ENCODE measurements at regions not wholly inside any gene's neighbourhood (a gene's known extent, or its start where the extent isn't known, plus 50 kb on each side); places are given as distances from the start of the nearest gene placed in this dataset.

Small RNA genes in the stretch of these regions (small RNA-seq; reads per million reads assigned to genes)
- gene RN7SKP42: 0 reads per million in 3 donors
- gene RNU6-989P: 0 reads per million in 3 donors

Data from sigmoid colon (tissue), 3 donors.